ENCODE measurements at regions not wholly inside any gene's neighbourhood (a gene's known extent, or its start where the extent isn't known, plus 50 kb on each side); places are given as distances from the start of the nearest gene placed in this dataset.

GRCh38 chr10:83880252-83880791, 259.0 kb upstream of the GHITM start:
- no peak for DNase-seq (ENCODE audit: low spot score)

DNA sequence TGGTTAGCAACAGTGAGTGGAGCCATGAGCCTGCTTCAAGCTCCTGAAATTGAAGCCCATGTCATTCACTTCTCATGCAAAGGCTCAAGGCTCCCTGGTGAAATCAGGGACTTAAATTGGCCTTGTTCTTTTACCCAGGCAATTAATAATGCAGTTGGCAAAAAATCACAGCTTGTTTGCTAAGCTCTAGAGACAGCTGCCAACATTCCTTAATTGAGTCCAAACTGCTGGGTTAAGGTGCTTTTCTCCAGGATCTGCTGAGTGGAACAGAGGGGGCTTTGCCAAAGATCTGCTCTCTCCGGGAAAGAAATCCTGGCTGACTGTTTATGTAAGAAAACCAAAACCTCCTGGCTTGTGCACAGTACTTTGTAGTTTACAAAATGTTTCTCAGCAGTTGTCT, 257.6 kb upstream of the GHITM start:
- no peak for DNase-seq (ENCODE audit: low spot score)

DNA sequence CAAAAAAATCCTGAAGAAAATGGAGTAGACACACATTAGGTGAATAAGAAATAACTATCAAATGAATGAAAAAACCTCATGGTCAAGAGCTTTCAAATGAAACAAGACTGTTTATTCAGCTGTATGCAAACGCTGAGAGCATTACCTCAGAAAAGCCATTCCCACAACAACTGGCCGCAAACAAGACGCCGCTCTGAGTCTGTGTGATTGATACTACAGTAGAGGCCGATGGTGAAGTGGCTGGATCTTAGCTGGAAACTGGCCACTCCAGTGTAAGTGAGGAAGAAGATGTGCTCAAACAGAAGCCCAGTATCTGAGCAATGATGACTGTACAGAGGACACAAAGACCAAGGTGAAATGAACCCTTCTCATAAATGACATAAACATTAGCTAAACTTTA, 252.4 kb upstream of the GHITM start:
- no peak for DNase-seq (ENCODE audit: low spot score)

DNA sequence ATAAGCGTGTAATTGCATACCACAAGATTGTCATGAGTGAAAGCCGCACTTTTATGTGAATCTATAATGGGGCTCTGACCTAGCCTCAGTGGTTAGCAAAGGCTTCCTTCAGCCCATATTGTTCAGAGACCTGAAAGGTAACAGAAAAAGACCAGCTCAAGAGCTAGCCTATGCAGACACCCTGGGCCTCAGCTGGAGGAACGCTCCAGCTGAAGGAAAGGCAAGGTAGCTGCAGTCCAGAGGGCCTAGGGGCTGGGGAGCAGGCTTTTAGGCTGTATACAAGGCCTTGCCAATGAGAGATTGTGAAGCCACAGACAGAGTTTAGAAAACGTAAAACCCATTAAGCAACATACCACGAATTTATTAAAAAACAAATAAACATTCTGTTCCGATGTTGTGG, 246.6 kb upstream of the GHITM start:
- DNase-seq (ENCODE audit: low spot score), result no peak

- no peak for DNase-seq (ENCODE audit: low spot score)
These were observed 243.1 kb upstream of the GHITM start for GRCh38 chr10:83896219-83896618.

DNA sequence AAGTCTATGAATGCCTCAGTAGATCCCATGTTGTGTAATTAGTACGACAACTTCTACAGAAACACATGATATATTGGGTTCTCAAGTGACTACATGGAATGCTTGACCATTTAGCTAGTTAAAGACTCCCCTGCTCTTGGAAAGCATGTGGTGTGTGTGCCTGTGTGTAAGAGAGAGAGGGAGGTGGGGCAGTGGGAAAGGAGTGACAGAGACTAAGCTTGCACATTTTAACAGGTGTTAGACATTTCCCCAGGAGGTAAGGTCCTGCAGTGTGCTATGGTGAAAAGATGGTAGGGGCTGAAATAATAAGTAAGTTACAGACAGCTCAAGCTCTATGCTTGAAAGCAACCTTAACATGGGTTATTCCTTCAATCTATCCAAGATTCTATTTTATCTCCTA, 241.7 kb upstream of the GHITM start:
- DNase-seq (ENCODE audit: low spot score), result no peak

DNA sequence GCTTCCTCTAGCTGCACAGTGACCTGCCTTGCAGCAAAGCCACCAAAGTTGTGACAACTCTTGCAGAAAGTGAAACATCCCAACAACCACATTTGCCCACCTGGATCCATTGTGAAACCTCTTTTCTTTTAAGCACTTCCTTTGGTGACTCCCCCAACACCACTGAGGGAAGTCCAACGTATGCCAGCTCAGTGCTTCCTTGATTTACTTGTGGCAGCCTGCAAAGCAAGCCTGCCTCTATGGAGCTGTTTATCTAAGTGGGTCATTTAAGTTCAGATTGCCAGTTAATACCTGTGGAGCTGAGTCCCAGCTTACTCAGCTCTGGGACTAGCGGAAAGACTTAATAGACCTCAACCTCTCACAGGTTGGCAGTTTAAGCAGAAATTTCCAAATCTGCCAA, 230.8 kb upstream of the GHITM start:
- no peak for DNase-seq (ENCODE audit: low spot score)

GRCh38 chr10:83909001-83909400, 230.3 kb upstream of the GHITM start:
- DNase-seq (ENCODE audit: low spot score), result no peak

DNA sequence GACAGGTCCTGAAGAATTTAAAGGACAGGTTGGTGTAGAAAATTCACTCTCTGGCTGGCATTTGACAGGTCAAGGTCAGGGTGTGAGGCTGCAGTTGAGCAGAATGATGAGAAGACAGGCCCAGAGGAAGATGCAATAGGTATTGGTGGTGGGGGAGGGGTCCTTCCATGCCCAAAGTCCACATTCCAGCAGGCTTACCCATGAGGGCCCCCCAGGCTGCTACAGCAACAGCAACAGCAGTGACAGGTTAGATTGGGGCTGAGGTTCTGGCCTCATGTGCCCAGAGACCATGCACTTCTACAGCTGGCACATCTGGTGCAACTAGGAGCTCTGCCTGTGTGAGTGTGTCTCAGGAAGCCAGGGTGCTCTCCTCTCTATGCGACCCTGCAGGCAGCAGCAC, 223.5 kb upstream of the GHITM start:
- DNase-seq (ENCODE audit: low spot score), result no peak

DNA sequence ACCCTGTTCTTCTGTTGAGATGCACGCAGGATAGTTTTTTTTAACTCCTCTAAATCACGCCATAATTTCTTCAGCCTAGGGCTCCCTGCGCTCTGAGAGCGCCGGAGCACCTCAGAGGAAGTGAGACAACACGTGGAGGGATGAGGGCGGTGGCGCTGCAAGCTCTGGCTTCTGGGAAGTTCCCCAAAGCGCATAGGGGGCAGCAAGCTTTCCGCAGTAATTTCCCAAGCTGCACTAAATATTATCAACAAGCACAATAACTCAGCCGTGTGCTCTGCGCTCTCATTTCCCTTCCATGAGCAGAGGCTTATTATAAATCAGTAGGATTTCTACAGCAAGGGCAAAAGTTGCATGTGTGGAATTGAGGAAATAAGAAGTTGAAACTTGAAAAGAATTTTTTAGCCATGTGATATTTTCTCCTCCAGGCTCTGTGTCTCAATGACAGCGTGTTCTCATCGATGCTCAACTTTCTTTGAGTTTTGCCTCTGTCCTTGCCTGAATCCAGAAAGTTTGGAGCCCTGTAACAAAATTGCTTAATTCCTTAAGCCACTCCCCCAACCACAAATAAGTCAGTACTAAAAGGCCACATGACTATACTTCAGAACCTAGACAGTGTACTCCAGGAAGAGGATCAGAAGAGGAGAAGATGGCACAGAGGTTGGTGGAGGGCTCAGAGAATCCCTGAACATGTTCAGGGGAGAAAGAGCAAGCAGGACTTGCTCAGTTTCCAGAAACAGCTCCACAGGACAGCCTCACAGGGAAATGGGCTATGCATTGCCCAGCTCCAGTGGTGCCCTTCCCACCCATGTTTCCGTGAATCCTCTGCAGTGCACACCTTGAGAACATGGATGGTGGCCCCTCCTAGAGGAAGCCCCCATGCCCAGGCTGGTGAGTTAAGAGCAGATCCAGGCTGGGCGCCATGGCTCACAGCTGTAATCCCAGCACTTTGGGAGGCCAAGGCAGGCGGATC, 221.5 kb upstream of the GHITM start:
- no peak for DNase-seq (ENCODE audit: low spot score)

- DNase-seq (ENCODE audit: low spot score), result no peak
These were observed 220.1 kb upstream of the GHITM start for GRCh38 chr10:83919187-83919586.

DNA sequence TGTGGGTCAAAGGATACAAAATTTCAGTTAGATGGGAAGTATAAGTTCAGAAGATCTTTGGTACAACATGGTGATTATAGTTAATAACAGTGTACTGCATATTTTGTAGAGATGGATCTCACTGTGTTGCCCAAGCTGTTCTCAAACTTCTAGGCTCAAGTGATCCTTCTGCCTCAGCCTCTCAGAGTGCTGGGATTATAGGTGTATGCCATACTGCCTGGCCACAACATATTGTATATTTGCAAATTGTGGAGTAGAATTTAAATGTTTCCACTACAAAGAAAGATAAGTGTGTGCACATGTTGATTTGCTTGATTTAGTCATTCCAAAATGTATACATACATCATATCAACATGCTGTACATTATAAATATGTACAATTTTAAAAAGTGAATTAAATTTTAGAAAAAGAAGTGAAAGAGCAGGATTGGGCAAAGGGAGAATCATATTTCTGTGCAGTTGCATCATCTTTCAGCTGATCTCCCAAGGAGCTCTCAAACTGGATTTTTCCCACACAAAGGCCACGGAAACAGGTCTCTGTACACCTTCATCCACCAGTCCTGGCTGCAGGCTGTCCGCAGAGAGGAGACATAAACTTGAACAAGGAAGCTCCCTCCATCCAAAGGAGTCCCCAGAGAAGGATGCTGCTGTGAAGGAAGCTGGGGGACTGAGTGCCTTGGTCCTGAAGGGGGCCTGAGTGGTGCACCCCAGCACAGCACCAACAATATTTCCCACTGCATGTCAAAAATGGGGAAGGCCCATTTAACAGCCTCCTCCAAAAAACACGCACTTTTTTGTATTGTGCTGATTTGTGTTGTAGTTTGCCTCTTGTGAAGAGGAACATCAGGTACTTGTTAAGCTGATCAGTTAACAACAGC, 217.1 kb upstream of the GHITM start:
- DNase-seq (ENCODE audit: low spot score), result no peak

- no peak for DNase-seq (ENCODE audit: low spot score)
These were observed 214.2 kb upstream of the GHITM start for GRCh38 chr10:83925133-83925532.

DNA sequence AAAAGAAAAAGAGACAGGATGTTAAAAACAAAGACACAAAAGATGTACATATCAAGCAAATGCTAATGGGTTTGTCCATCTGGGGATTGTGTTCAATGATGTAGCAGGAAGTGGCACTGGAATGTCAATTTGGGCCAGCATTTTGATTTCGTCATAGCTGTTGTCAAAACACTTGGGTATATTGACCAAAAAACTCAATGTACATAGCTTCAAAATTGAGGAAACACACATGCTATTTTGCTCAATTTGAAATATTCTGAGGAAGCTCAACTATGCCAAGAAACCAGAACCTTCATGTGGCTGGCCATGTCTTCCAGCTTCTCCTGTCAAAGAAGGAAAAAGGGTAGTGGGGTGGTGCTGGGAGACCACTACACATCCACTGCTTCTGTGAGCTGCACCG, 212.7 kb upstream of the GHITM start:
- no peak for DNase-seq (ENCODE audit: low spot score)

GRCh38 chr10:83927166-83927565, 212.1 kb upstream of the GHITM start:
- no peak for DNase-seq (ENCODE audit: low spot score)

DNA sequence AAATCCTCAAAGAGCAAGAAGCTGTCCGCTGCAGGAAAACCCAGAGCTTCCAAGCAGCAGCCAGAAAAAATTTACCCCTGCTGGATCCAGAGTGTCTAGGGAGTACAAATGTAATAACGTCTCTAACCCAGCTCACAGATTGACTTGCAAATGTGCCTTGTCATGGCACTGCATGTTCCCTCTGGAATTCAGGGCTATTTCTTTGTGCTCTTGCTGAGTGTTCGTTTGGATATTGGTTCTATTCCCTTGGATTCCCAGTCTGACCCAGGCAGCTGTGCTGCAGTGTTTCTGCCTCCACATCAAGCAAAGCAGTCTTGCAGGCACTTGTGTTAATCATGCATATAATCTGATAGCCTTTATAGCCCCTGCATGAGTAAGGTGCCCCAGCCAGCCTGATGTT, 209.9 kb upstream of the GHITM start:
- DNase-seq (ENCODE audit: low spot score), result no peak

- no peak for DNase-seq (ENCODE audit: low spot score)
These were observed 207.6 kb upstream of the GHITM start for GRCh38 chr10:83931669-83932068.

DNA sequence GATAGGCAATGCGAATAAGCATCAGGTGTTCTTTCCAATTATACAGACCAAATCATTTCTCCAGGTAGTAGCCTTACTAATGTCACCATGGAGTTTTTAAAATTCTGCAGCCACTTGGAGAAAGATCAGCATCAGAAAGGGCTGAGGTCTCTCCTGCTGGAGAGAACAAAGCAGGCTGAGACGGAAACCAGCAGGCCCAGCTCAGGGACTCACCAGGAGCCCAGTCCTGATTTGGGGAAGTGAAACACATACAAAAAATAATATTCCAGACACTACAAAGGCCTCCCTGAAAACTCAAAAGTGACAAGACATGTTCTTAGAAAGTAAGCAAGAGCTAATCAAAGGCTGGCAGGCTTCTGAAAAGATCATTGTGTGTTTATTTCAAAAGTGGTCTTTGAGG, 207.1 kb upstream of the GHITM start:
- no peak for DNase-seq (ENCODE audit: low spot score)

DNA sequence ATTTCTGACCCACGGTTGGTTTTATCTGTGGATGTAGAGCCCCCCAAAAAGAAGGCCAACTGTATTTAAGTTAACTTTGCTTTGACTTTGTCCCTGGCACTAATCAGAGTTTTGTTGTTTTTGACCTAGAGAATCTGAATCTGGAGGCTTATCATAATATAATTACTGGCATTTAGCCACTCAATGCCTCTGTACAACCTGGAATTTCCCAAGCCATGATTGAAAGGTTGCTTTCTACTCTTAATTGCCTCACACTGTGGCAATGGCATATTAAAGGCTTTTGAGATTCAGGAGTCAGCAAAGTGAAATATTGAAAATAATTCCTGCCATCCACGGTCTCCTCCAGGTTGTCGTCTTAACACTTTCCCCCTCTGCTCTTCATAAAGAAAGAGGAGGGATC, 205.2 kb upstream of the GHITM start:
- DNase-seq (ENCODE audit: low spot score), result no peak

- DNase-seq (ENCODE audit: low spot score), result no peak
These were observed 204.5 kb upstream of the GHITM start for GRCh38 chr10:83934641-83935338.

DNA sequence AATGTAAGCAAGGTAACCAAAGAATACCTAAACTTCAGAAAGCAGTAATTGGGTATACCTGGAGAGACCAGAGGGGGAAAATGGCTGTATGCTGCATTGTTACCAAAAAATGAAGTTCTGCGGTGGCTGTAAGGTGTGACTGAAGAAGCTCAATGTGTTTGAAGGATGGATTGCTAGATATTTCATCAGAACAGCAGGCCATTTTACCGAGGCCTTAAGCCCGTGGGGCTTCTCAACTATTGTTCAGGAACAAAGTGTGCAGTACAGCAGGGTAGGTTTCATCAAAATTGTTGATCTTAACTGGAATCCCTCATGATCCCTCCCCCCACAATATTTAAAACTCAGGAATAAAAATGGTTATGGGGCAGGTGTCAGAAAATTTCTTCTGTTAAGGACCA, 204.0 kb upstream of the GHITM start:
- DNase-seq (ENCODE audit: low spot score), result no peak

DNA sequence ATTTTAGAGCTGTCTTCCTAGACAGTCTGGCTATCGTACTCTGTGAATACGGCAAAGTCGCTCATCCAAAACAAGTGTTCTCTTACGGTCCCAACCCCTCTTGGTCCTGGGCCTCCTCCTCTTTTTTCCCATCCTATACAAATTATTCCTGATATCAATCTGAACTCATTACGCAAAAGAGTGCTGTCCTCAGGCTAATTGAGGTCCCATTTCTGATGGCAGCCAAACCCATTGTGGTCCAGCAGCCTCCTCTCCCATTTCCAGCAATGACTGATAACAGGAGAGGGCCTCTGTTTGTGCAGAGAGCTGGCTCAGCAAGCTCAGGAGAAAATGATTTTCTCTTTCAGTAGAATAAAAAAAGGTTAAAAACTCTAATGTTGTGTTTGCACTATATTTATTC, 203.4 kb upstream of the GHITM start:
- DNase-seq (ENCODE audit: low spot score), result no peak
